HFF-Myc (cell line): ENCODE measurements at regions not wholly inside any gene's neighbourhood (a gene's known extent, or its start where the extent isn't known, plus 50 kb on each side); places are given as distances from the start of the nearest gene placed in this dataset.

Source experiments
- DNase-seq: peaks from one replicate; pipeline ENCODE4 v3.0.0-alpha.2; 2011; ENCODE audit warnings: low read depth; ENCODE audit errors: extremely low read depth
- H3K4me3 ChIP-seq: replicated peaks from 2 replicates; pipeline ENCODE4 v1.5.1; 2011; ENCODE audit warnings: low read depth, mild to moderate bottlenecking, control low read depth, low read length
- TF ChIP-seq, protein P1 (sequence below): IDR thresholded peaks from 2 replicates; pipeline ENCODE4 v1.5.1; 2012; ENCODE audit warnings: mild to moderate bottlenecking, low read depth, low read length, control low read depth; ENCODE audit errors: missing control alignments

DNA sequence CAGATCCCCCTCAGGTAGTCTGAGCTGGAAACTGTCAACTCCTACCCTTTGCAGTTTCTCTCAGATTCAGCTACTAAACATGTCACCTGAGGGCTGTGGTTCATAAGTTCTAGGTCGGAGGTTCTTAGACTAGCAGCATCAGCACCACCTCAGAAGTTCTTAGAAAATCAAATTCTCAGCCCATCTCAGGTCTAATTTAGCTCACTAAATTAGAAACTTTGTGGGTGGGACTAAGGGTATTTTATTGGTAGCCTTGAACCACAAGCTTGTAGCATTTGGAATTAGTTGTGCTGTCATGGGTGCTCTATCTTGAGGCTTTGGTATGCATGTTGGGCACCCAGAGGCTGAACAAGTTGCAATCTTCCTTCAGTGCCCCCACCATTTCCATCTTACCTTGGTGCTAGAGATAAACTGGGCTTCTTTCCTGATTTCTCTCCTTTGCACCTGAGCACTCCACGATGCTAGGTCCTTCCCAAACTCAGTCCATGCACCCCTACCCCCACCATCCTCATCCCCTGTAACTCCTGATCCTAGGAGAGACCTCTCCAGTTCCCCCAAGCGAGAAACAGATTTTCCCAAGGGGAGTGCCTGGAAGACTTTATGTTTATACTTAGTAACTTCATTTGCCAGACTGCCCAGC lies 54.2 kb downstream of the S1PR1 start:
- no peak for DNase-seq
- TF ChIP-seq, protein P1, sequence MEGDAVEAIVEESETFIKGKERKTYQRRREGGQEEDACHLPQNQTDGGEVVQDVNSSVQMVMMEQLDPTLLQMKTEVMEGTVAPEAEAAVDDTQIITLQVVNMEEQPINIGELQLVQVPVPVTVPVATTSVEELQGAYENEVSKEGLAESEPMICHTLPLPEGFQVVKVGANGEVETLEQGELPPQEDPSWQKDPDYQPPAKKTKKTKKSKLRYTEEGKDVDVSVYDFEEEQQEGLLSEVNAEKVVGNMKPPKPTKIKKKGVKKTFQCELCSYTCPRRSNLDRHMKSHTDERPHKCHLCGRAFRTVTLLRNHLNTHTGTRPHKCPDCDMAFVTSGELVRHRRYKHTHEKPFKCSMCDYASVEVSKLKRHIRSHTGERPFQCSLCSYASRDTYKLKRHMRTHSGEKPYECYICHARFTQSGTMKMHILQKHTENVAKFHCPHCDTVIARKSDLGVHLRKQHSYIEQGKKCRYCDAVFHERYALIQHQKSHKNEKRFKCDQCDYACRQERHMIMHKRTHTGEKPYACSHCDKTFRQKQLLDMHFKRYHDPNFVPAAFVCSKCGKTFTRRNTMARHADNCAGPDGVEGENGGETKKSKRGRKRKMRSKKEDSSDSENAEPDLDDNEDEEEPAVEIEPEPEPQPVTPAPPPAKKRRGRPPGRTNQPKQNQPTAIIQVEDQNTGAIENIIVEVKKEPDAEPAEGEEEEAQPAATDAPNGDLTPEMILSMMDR, result no peak
- H3K4me3 ChIP-seq, result no peak overlapping the region

GRCh38 chr1:101291562-101292380 lies 55.0 kb downstream of the S1PR1 start:
- peak; percentile 49 for DNase-seq
- TF ChIP-seq, protein P1, result no peak
- no peak overlapping the region for H3K4me3 ChIP-seq

GRCh38 chr1:101293461-101294051 lies 56.7 kb downstream of the S1PR1 start:
- TF ChIP-seq, protein P1, result no peak
- H3K4me3 ChIP-seq, result no peak overlapping the region
- DNase-seq, result no peak

- no peak for DNase-seq
- TF ChIP-seq, protein P1, result no peak
Measured at GRCh38 chr1:101295209-101295608, 58.4 kb downstream of the S1PR1 start.

GRCh38 chr1:101298663-101299062 lies 61.8 kb downstream of the S1PR1 start:
- H3K4me3 ChIP-seq, result no peak overlapping the region
- DNase-seq, result no peak
- TF ChIP-seq, protein P1, result no peak

More at GRCh38 chr1:101295209-101295608, 58.4 kb downstream of the S1PR1 start:
- H3K4me3 ChIP-seq, result no peak overlapping the region

GRCh38 chr1:101299141-101299540 lies 62.3 kb downstream of the S1PR1 start:
- DNase-seq, result no peak

More at GRCh38 chr1:101299141-101299540, 62.3 kb downstream of the S1PR1 start:
- H3K4me3 ChIP-seq, result no peak overlapping the region
- TF ChIP-seq, protein P1, result no peak
